ENCODE measurements at regions not wholly inside any gene's neighbourhood (a gene's known extent, or its start where the extent isn't known, plus 50 kb on each side); places are given as distances from the start of the nearest gene placed in this dataset.

- DNase-seq (ENCODE audit: low spot score), result no peak
- no peaks in the 10 kb centered on the region for H3K36me3 ChIP-seq (ENCODE audit: control insufficient read depth in 4 of 4, insufficient read depth in 3 of 4, low read depth in 1 of 4, low read length in 3 of 4)
- H3K4me3 ChIP-seq (ENCODE audit: low read depth in 1 of 3, low read length in 3 of 3), result no peak overlapping the region
- H3K27ac ChIP-seq (ENCODE audit: low read depth in 1 of 2, low read length in 2 of 2), result no peak overlapping the region
- no peaks in the 10 kb centered on the region for H3K9me3 ChIP-seq (ENCODE audit: control insufficient read depth in 4 of 4, low read length in 3 of 4)
- H3K9ac ChIP-seq (ENCODE audit: low read depth in 1 of 2, low read length in 2 of 2), result no peak overlapping the region
- WGBS, result 73% methylated on average over 3 of the region's 3 CpGs
- TF ChIP-seq YY1 (IDR thresholded peaks at IDR 0.05) (no peak), RXRA (IDR thresholded peaks at IDR 0.05) (no peak), RAD21 (IDR thresholded peaks at IDR 0.05) (no peak), HNF4A (conservative IDR thresholded peaks at IDR 0.05) (no peak), REST (IDR thresholded peaks at IDR 0.05) (no peak)
- no peaks in the 10 kb centered on the region for H3K4me1 ChIP-seq (ENCODE audit: control insufficient read depth in 4 of 4, insufficient read depth in 4 of 4, low read length in 3 of 4)
- no peaks in the 10 kb centered on the region for H3K27me3 ChIP-seq (ENCODE audit: control insufficient read depth in 4 of 4, insufficient read depth in 4 of 4, low read length in 3 of 4)
Observed at GRCh38 chr1:95927061-95927460, 693.1 kb downstream of the RWDD3 start.

GRCh38 chr1:95935719-95936118, 701.7 kb downstream of the RWDD3 start:
- DNase-seq (ENCODE audit: low spot score), result no peak
- no peaks in the 10 kb centered on the region for H3K9me3 ChIP-seq (ENCODE audit: control insufficient read depth in 4 of 4, low read length in 3 of 4)
- TF ChIP-seq YY1 (IDR thresholded peaks at IDR 0.05) (no peak), FOXA2 (IDR thresholded peaks at IDR 0.05) (no peak), JUND (IDR thresholded peaks at IDR 0.05) (no peak), REST (IDR thresholded peaks at IDR 0.05) (no peak), ZBTB33 (IDR thresholded peaks at IDR 0.05) (no peak), HNF4A (conservative IDR thresholded peaks at IDR 0.05) (no peak), TAF1 (conservative IDR thresholded peaks at IDR 0.05) (no peak)
- no peak overlapping the region for H3K4me3 ChIP-seq (ENCODE audit: low read depth in 1 of 3, low read length in 3 of 3)
- H3K27me3 ChIP-seq (ENCODE audit: control insufficient read depth in 4 of 4, insufficient read depth in 4 of 4, low read length in 3 of 4), result no peaks in the 10 kb centered on the region
- no peak overlapping the region for H3K9ac ChIP-seq (ENCODE audit: low read depth in 1 of 2, low read length in 2 of 2)
- peaks cover 0 to 4% (median 0%) of the 10 kb centered on the region in 4 donors for H3K4me1 ChIP-seq (ENCODE audit: control insufficient read depth in 4 of 4, insufficient read depth in 4 of 4, low read length in 3 of 4)
- WGBS, result 63% methylated on average over 1 of the region's 1 CpG
- H3K27ac ChIP-seq (ENCODE audit: low read depth in 1 of 2, low read length in 2 of 2), result no peak overlapping the region
- H3K36me3 ChIP-seq (ENCODE audit: control insufficient read depth in 4 of 4, insufficient read depth in 3 of 4, low read depth in 1 of 4, low read length in 3 of 4), result no peaks in the 10 kb centered on the region

Data from liver (tissue), 7 donors.